ENCODE measurements at regions not wholly inside any gene's neighbourhood (a gene's known extent, or its start where the extent isn't known, plus 50 kb on each side); places are given as distances from the start of the nearest gene placed in this dataset.

GRCh38 chr13:22039961-22040360 lies 369.1 kb downstream of the FGF9 start:
- Histone ChIP-seq H3K79me1 (ENCODE audit: low read length) (no peaks in the 10 kb centered on the region), H3K27me3 (ENCODE audit: insufficient read depth, low read length, poor library complexity) (no peaks in the 10 kb centered on the region), H3K4ac (ENCODE audit: low read depth, low read length) (no peak overlapping the region), H3K23ac (ENCODE audit: low read length) (no peak overlapping the region), H3K4me2 (ENCODE audit: low read length) (no peak overlapping the region), H2BK120ac (ENCODE audit: low read depth, low read length) (no peak overlapping the region), H4K8ac (ENCODE audit: low read depth, low read length) (no peak overlapping the region), H3K36me3 (ENCODE audit: control insufficient read depth, insufficient read depth, low read length) (no peaks in the 10 kb centered on the region), H3K18ac (ENCODE audit: low read length) (no peak overlapping the region), H3K4me1 (ENCODE audit: control insufficient read depth, low read depth, low read length) (no peaks in the 10 kb centered on the region), H3K27ac (ENCODE audit: low read depth, low read length) (no peak overlapping the region), H3K79me2 (ENCODE audit: control insufficient read depth, insufficient read depth, low read length) (no peaks in the 10 kb centered on the region), H3K9ac (ENCODE audit: low read length) (no peak overlapping the region), H2BK5ac (ENCODE audit: low read length) (no peak overlapping the region), H4K5ac (ENCODE audit: low read length) (no peak overlapping the region), H2BK15ac (replicated peaks; ENCODE audit: low read depth) (no peak overlapping the region), H2AK5ac (ENCODE audit: low read length) (no peak overlapping the region), H3K4me3 (ENCODE audit: low read length) (no peak overlapping the region), H3K56ac (ENCODE audit: low read length) (no peak overlapping the region)
- no peak for DNase-seq

DNA sequence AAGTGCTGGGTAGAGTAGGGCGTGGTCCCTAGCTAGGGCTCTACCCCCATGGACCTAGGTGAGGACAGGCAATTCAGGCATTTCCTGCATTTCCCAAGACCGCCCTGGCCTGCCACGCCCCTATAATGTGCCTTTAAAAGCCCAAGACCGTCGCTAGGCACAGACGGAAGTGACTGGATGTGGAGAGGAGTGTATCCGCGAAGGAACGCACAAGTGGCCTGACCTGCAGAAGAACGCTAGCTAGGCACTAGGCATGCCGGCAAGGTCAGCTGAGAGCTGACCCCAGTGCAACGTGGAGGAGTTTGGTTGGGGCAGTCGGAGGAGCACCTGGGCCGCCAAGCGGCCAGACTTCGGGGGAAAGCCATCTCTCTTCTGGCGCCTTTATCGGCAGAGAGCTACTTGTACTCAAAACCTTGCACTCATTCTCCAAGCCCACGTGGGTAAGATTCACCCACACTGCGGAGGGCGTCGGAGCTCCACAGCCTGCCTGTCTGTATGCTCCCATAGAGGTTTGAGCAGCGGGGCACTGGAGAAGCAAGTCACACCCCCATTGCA lies 370.0 kb downstream of the FGF9 start:
- no peak overlapping the region for H2BK120ac ChIP-seq (ENCODE audit: low read depth, low read length)
- peak overlapping the region; percentile 53 for H3K9ac ChIP-seq (ENCODE audit: low read length)
- no peaks in the 10 kb centered on the region for H3K36me3 ChIP-seq (ENCODE audit: control insufficient read depth, insufficient read depth, low read length)
- H3K18ac ChIP-seq (ENCODE audit: low read length), result no peak overlapping the region
- no peaks in the 10 kb centered on the region for H3K79me1 ChIP-seq (ENCODE audit: low read length)
- H2AK5ac ChIP-seq (ENCODE audit: low read length), result no peak overlapping the region
- no peak overlapping the region for H3K27ac ChIP-seq (ENCODE audit: low read depth, low read length)
- H3K4me2 ChIP-seq (ENCODE audit: low read length), result peak overlapping the region; percentile 19
- H4K8ac ChIP-seq (ENCODE audit: low read depth, low read length), result no peak overlapping the region
- H3K4me1 ChIP-seq (ENCODE audit: control insufficient read depth, low read depth, low read length), result no peaks in the 10 kb centered on the region
- H3K56ac ChIP-seq (ENCODE audit: low read length), result peak overlapping the region; percentile 71
- no peaks in the 10 kb centered on the region for H3K27me3 ChIP-seq (ENCODE audit: insufficient read depth, low read length, poor library complexity)
- no peak overlapping the region for H3K4ac ChIP-seq (ENCODE audit: low read depth, low read length)
- H2BK5ac ChIP-seq (ENCODE audit: low read length), result no peak overlapping the region
- WGBS (ENCODE audit: extremely low coverage, insufficient coverage, low lambda C conversion rate), result no CpG with 5 or more reads among the region's 23 CpGs
- no peaks in the 10 kb centered on the region for H3K79me2 ChIP-seq (ENCODE audit: control insufficient read depth, insufficient read depth, low read length)
- H3K23ac ChIP-seq (ENCODE audit: low read length), result no peak overlapping the region
- peak; percentile 89 for DNase-seq
- H4K5ac ChIP-seq (ENCODE audit: low read length), result no peak overlapping the region
- no peak overlapping the region for H2BK15ac ChIP-seq (replicated peaks; ENCODE audit: low read depth)
- peak overlapping the region; percentile 42 for H3K4me3 ChIP-seq (ENCODE audit: low read length)

- Histone ChIP-seq H3K27ac (ENCODE audit: low read depth, low read length) (no peak overlapping the region), H3K4me3 (ENCODE audit: low read length) (no peak overlapping the region), H4K5ac (ENCODE audit: low read length) (no peak overlapping the region), H3K27me3 (ENCODE audit: insufficient read depth, low read length, poor library complexity) (no peaks in the 10 kb centered on the region), H3K79me2 (ENCODE audit: control insufficient read depth, insufficient read depth, low read length) (no peaks in the 10 kb centered on the region), H3K9ac (ENCODE audit: low read length) (peak overlapping the region; percentile 20), H2BK120ac (ENCODE audit: low read depth, low read length) (no peak overlapping the region), H3K18ac (ENCODE audit: low read length) (no peak overlapping the region), H2BK15ac (replicated peaks; ENCODE audit: low read depth) (no peak overlapping the region), H3K4me2 (ENCODE audit: low read length) (peak overlapping the region; percentile 26), H3K56ac (ENCODE audit: low read length) (no peak overlapping the region), H2AK5ac (ENCODE audit: low read length) (no peak overlapping the region), H3K4ac (ENCODE audit: low read depth, low read length) (no peak overlapping the region), H3K23ac (ENCODE audit: low read length) (no peak overlapping the region), H4K8ac (ENCODE audit: low read depth, low read length) (no peak overlapping the region), H3K79me1 (ENCODE audit: low read length) (no peaks in the 10 kb centered on the region), H3K4me1 (ENCODE audit: control insufficient read depth, low read depth, low read length) (no peaks in the 10 kb centered on the region), H3K36me3 (ENCODE audit: control insufficient read depth, insufficient read depth, low read length) (no peaks in the 10 kb centered on the region), H2BK5ac (ENCODE audit: low read length) (no peak overlapping the region)
- WGBS (ENCODE audit: extremely low coverage, insufficient coverage, low lambda C conversion rate), result no CpG with 5 or more reads among the region's 2 CpGs
- no peak for DNase-seq
Measured at GRCh38 chr13:22041741-22042140, 370.9 kb downstream of the FGF9 start.

DNA sequence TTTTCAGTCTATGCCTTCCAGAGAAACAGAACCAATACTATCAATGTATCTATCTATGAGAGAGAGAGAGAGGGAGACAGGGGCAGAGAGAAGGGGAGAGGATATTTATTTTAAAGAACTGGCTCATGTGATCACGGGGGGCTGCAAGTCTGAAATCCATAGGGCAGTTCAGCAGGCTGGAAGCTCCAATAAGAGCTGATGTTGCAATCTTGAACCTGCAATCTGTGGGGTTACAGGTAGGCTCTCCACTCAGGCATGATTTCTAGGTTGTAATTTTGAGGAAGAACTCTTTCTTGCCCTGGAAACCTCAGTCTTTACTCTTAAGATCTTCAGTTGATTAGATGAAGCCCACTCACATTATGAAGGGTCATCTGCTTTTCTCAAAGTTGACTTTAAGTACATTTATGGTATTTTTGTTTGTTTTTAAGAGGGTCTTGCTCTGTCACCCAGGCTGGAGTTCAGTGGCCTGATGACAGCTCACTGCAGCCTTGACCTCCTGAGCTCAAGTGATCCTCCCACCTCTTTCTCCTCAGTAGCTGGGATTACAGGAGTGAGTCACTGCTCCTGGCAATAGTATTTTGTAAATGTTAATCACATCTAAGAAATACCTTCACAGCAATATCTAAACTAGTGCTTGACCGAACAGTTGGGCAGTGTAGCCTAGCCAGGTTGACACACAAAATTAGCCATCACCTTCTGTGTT lies 376.4 kb downstream of the FGF9 start:
- Histone ChIP-seq H2BK15ac (replicated peaks; ENCODE audit: low read depth) (no peak overlapping the region), H2BK5ac (ENCODE audit: low read length) (no peak overlapping the region), H3K4me1 (ENCODE audit: control insufficient read depth, low read depth, low read length) (no peaks in the 10 kb centered on the region), H3K9ac (ENCODE audit: low read length) (no peak overlapping the region), H4K8ac (ENCODE audit: low read depth, low read length) (no peak overlapping the region), H2BK120ac (ENCODE audit: low read depth, low read length) (no peak overlapping the region), H3K36me3 (ENCODE audit: control insufficient read depth, insufficient read depth, low read length) (no peaks in the 10 kb centered on the region), H3K23ac (ENCODE audit: low read length) (no peak overlapping the region), H3K4ac (ENCODE audit: low read depth, low read length) (no peak overlapping the region), H3K27ac (ENCODE audit: low read depth, low read length) (no peak overlapping the region), H2AK5ac (ENCODE audit: low read length) (no peak overlapping the region), H3K18ac (ENCODE audit: low read length) (no peak overlapping the region), H3K56ac (ENCODE audit: low read length) (no peak overlapping the region), H3K4me3 (ENCODE audit: low read length) (no peak overlapping the region), H4K5ac (ENCODE audit: low read length) (no peak overlapping the region), H3K79me2 (ENCODE audit: control insufficient read depth, insufficient read depth, low read length) (no peaks in the 10 kb centered on the region), H3K79me1 (ENCODE audit: low read length) (no peaks in the 10 kb centered on the region), H3K4me2 (ENCODE audit: low read length) (no peak overlapping the region), H3K27me3 (ENCODE audit: insufficient read depth, low read length, poor library complexity) (no peaks in the 10 kb centered on the region)
- WGBS (ENCODE audit: extremely low coverage, insufficient coverage, low lambda C conversion rate), result no CpG with 5 or more reads among the region's 2 CpGs
- DNase-seq, result no peak

- no CpG with 5 or more reads among the region's 6 CpGs for WGBS (ENCODE audit: extremely low coverage, insufficient coverage, low lambda C conversion rate)
- no peaks in the 10 kb centered on the region for H3K4me1 ChIP-seq (ENCODE audit: control insufficient read depth, low read depth, low read length)
- no peaks in the 10 kb centered on the region for H3K27me3 ChIP-seq (ENCODE audit: insufficient read depth, low read length, poor library complexity)
- no peak overlapping the region for H2AK5ac ChIP-seq (ENCODE audit: low read length)
- H2BK120ac ChIP-seq (ENCODE audit: low read depth, low read length), result no peak overlapping the region
- H4K5ac ChIP-seq (ENCODE audit: low read length), result no peak overlapping the region
- H3K27ac ChIP-seq (ENCODE audit: low read depth, low read length), result no peak overlapping the region
- H3K18ac ChIP-seq (ENCODE audit: low read length), result no peak overlapping the region
- no peak overlapping the region for H3K56ac ChIP-seq (ENCODE audit: low read length)
- no peak overlapping the region for H4K8ac ChIP-seq (ENCODE audit: low read depth, low read length)
- H3K9ac ChIP-seq (ENCODE audit: low read length), result no peak overlapping the region
- no peaks in the 10 kb centered on the region for H3K36me3 ChIP-seq (ENCODE audit: control insufficient read depth, insufficient read depth, low read length)
- H3K4me3 ChIP-seq (ENCODE audit: low read length), result no peak overlapping the region
- H3K4ac ChIP-seq (ENCODE audit: low read depth, low read length), result no peak overlapping the region
- no peak overlapping the region for H2BK5ac ChIP-seq (ENCODE audit: low read length)
- no peak for DNase-seq
- H3K79me2 ChIP-seq (ENCODE audit: control insufficient read depth, insufficient read depth, low read length), result no peaks in the 10 kb centered on the region
- no peak overlapping the region for H3K23ac ChIP-seq (ENCODE audit: low read length)
- no peak overlapping the region for H3K4me2 ChIP-seq (ENCODE audit: low read length)
- peaks cover 1% of the 10 kb centered on the region for H3K79me1 ChIP-seq (ENCODE audit: low read length)
- H2BK15ac ChIP-seq (replicated peaks; ENCODE audit: low read depth), result no peak overlapping the region
Measured at GRCh38 chr13:22047785-22048104, 376.9 kb downstream of the FGF9 start.

GRCh38 chr13:22049384-22049783 lies 378.5 kb downstream of the FGF9 start:
- Histone ChIP-seq H4K8ac (ENCODE audit: low read depth, low read length) (no peak overlapping the region), H3K9ac (ENCODE audit: low read length) (no peak overlapping the region), H3K36me3 (ENCODE audit: control insufficient read depth, insufficient read depth, low read length) (no peaks in the 10 kb centered on the region), H3K4me1 (ENCODE audit: control insufficient read depth, low read depth, low read length) (no peaks in the 10 kb centered on the region), H3K4me3 (ENCODE audit: low read length) (no peak overlapping the region), H4K5ac (ENCODE audit: low read length) (no peak overlapping the region), H2BK5ac (ENCODE audit: low read length) (no peak overlapping the region), H3K56ac (ENCODE audit: low read length) (no peak overlapping the region), H3K27me3 (ENCODE audit: insufficient read depth, low read length, poor library complexity) (no peaks in the 10 kb centered on the region), H2AK5ac (ENCODE audit: low read length) (no peak overlapping the region), H3K79me1 (ENCODE audit: low read length) (peaks cover 1% of the 10 kb centered on the region), H3K4me2 (ENCODE audit: low read length) (no peak overlapping the region), H2BK120ac (ENCODE audit: low read depth, low read length) (no peak overlapping the region), H3K18ac (ENCODE audit: low read length) (no peak overlapping the region), H3K27ac (ENCODE audit: low read depth, low read length) (no peak overlapping the region), H3K23ac (ENCODE audit: low read length) (no peak overlapping the region), H3K4ac (ENCODE audit: low read depth, low read length) (no peak overlapping the region), H3K79me2 (ENCODE audit: control insufficient read depth, insufficient read depth, low read length) (no peaks in the 10 kb centered on the region), H2BK15ac (replicated peaks; ENCODE audit: low read depth) (no peak overlapping the region)
- WGBS (ENCODE audit: extremely low coverage, insufficient coverage, low lambda C conversion rate), result no CpG with 5 or more reads among the region's 2 CpGs
- no peak for DNase-seq
